ENCODE measurements at regions not wholly inside any gene's neighbourhood (a gene's known extent, or its start where the extent isn't known, plus 50 kb on each side); places are given as distances from the start of the nearest gene placed in this dataset.
"Not testable (repeated sequence)": the region's sequence is repeated elsewhere in the genome, so short reads cannot be mapped to it uniquely, and the experiment has no call there.

DNA sequence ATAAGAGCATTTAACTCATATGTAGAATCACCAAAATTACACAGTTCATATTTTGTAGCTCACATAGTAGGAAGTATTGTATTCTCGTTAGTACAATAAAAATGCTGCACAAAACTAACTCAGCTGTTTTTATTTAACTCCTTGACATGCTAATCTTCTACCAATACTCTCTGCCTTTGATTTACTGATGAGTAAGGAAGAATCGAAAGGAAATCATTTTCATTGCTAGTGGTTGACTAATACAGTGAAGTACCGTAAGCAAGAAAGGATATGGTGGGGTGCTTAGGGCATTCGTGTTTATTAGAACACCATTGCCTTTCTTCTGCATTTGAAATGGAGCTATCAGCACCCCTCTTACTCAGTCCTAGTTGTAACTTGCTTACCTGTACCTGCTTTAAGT is 1239.1 kb upstream of the TENM3 start:
- no peak for DNase-seq (ENCODE audit: low spot score)
- ATAC-seq, result no peak
- intact Hi-C loops (cut with DNase I), result no loop called here

DNA sequence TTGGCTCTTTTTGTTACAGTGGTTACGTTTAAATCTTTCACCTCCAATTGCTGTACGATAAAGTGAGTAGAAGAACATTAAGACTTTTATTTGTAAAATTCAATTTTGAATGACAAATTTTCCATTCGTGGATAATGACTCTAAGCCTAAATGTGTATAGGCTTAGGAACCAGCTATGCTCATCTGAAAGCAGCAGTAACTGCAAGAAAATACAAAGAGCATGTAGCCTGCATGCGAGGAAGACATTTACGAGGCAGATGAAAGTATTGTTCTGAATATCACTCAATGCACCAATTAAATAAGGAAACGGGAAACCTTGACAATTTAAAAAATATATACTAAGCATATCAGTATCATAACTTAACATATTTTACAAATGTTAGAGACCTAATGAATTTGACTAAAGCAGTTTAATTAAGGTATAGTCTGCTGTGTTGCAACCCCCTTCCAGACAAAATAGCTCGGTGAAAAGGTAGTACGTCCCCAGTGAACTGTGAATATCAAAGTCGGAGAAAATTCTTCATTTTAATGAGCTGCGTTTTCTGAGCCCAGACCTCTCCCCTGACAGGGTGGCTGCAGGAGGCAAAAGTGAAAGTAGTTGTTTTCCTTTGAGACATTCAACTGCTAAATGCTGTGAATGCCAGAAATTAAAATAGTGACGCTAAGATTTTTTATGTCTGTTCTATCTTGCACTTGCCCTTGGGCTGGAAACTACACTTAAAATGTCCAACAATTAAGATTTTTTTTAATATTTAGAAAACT is 1236.5 kb upstream of the TENM3 start:
- DNase-seq (ENCODE audit: low spot score), result no peak

DNA sequence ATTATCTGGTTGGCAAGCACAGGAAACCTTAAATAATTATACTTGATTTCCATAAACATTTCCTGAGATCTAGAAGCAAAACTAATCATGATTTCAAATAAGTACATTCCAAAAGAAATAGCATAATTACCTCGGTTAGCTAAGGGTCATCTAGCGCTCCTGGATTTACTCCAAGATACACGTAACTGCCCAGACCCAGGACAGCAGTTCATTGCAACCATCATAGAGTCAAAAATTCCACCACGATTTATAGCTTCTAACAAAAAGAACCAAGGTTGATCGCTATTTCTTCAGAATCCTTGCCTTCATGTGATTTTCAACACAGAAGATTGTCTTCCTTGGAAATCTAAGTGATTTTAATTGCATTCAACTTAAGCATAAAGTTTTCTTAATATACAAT is 1235.5 kb upstream of the TENM3 start:
- intact Hi-C loops (cut with DNase I), result no loop called here
- DNase-seq (ENCODE audit: low spot score) (no peak), ATAC-seq (no peak)

More for the DNA sequence above, 1236.5 kb upstream of the TENM3 start:
- intact Hi-C loops (cut with DNase I), result no loop called here
- peak; percentile 41 for ATAC-seq

DNA sequence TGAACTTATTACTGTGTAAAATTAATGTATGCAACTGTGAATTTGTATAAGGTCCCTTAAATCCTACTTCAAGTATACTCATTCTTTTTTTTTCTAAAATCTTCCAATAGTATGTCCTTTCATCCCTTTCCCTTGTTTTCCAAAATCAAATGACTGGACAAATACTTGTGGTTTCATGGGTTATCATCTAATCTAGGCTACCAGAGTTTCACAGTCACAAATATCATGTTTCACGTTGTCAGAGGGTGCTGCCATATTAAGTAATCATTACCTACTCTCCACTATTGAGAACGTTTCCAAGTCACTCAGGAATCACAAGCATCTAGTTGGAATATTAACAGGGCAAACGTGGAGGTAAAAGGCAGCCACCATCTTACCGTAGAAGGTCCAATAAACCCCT is 1235.0 kb upstream of the TENM3 start:
- ATAC-seq, result no peak
- intact Hi-C loops (cut with DNase I), result no loop called here
- no peak for DNase-seq (ENCODE audit: low spot score)

DNA sequence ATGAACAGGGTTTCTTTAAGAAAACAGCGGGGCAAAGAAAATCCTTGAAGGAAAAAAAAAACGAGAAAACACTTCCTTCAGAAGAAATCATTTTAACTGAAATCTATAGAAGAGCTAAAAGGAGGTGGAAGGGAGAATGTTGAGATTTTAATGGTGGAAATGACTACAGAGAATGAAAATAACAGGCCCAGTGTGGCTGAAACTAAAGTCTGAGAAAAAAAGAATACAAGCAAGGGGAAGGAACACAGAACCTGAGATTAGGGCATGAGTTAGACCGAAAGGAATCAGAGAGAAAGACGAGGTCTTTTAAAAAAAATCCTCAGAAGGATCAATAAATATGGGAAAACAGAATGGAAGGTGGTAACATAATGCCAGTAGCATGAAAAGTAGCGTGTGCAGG is 1230.0 kb upstream of the TENM3 start:
- ATAC-seq (no peak), DNase-seq (ENCODE audit: low spot score) (no peak)
- intact Hi-C loops (cut with DNase I), result no loop called here

DNA sequence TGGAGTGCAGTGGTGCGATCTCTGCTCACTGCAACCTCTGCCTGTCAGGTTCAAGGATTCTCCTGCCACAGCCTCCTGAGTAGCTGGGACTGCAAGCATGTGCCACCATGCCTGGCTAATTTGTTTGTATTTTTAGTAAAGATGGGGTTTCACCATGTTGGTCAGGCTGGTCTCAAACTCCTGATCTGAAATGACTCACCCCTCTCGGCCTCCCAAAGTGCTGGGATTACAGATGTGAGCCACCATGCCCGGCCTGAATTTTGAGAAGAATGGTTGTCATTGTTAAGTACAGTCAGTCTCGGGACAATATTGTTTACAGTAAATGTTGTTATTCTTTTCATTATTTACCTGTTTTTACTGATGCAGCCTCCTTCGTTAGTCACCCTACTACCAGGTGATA is 1226.2 kb upstream of the TENM3 start:
- no peak for ATAC-seq
- no peak for DNase-seq (ENCODE audit: low spot score)
- intact Hi-C loops (cut with DNase I), result no loop called here

DNA sequence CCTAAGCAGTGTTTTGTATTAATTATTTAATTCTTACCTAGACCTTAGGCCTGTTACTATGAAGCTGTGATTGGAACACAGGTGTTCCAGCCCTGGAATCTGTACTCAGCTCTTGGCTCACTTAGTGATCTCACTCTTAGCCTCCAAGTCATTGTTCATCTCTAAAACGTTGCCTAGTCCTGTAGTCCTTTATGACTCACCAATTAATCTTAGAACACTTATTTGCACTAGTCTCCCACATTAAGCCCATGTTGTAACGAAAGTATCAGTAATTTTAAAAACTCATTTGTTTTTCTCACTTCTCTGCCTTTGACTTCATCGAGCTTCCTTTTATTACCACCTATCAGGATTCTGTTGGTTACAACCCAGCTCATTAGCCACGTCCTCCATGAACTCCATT is 1224.7 kb upstream of the TENM3 start:
- ATAC-seq (no peak), DNase-seq (ENCODE audit: low spot score) (no peak)
- intact Hi-C loops (cut with DNase I), result no loop called here

DNA sequence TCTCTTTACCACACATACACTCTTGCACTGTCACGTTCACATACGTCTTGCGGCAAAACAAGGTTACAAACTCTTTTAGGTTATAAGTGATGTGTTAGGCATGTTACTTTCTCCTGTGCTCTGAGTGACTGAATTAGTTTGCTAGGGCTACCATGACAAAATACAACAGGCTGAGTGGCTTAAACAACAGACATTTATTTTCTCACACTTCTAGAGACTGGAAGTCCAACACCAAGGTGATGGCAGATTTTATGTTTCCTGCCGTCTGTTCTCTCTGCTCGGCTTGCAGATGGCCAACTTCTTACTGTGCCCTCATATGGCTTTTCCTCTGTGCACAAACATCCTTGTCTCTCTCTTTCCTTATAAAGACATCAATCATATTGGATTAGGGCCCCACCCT is 1224.3 kb upstream of the TENM3 start:
- ATAC-seq, result no peak
- intact Hi-C loops (cut with DNase I), result no loop called here
- no peak for DNase-seq (ENCODE audit: low spot score)

DNA sequence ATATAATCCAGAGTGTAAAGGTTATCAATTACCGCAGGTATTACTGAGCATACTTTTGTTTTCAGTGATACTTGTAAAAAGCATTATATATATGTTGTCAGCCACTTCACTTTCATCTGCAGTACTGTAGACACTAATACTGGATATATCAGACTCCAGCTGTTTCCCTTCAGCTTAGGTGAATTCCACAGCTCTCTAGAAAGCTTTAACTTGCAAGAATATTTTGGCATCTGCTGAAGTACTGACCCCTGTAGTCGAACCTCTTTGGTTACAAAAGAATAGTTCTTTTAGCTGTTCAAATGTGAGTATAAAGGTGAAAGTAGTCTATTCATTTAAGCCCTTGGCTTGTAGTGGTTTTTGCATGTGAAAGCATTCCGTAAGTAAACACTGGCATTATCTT is 1222.7 kb upstream of the TENM3 start:
- DNase-seq (ENCODE audit: low spot score) (no peak), ATAC-seq (no peak)
- intact Hi-C loops (cut with DNase I), result no loop called here

DNA sequence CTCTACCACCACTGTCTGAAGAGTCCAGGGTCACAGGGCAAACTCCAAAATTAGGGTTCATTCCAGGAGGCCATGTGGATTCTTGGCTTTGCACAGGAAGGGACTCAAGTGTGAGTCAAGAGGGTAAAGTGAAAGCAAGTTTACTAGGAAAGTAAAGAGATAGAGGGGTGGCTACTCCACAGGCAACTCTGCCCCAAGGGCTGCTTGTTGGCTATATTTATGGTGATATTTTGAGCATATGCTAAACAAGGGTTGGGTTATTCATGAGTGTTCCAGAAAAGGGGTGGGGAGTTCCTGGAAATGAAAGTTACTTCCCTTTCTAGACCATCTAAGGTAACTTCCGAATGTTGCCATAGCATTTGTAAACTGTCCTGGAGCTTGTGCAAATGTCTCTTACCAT is 1222.0 kb upstream of the TENM3 start:
- DNase-seq (ENCODE audit: low spot score), result no peak
- intact Hi-C loops (cut with DNase I), result no loop called here
- no peak for ATAC-seq

DNA sequence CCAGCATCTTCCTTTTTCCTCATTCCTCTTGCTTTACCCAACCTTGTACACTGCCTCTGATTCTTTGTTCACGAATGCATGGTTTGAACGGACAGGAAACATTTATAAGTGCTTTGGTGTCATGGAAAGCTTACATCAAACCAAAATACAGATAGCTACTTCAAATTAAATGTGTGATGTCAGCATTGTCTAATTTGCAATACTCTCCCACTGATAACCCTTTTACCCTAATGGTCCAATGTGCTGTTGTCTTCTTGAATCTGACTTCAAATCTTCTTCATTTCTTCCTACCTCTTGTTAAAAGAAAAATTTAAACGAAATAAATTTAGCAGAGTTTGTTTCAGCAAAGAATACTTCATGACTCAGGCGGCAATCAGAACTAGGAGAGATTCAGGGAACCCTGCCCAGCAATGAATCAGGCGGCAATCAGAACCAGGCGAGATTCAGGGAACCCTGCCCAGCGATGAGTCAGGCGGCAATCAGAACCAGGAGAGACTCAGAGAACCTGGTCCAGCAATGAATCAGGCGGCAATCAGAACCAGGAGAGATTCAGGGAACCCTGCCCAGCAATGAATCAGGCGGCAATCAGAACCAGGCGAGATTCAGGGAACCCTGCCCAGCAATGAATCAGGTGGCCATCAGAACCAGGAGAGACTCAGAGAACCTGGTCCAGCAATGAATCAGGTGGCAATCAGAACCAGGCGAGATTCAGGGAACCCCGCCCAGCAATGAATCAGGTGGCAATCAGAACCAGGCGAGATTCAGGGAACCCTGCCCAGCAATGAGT is 1212.9 kb upstream of the TENM3 start:
- intact Hi-C loops (cut with DNase I); ATAC-seq: not testable (repeated sequence)
- peak; percentile 75 for DNase-seq (ENCODE audit: low spot score)

DNA sequence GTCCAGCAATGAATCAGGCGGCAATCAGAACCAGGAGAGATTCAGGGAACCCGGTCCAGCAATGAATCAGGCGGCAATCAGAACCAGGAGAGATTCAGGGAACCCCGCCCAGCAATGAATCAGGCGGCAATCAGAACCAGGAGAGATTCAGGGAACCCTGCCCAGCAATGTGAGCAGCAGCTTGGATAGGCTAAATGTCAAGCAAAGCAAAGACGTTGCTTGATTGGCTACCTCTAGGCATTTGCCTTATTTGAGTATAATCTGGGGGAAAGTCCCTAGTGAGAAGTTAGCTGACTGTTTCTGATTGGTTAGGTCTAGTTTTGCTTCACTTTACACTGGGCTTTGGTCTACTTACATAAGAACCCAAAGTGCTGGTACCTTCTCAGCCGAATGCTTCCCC is 1212.2 kb upstream of the TENM3 start:
- DNase-seq (ENCODE audit: low spot score) (no peak), ATAC-seq (peak; percentile 39)
- intact Hi-C loops (cut with DNase I), result no loop called here

DNA sequence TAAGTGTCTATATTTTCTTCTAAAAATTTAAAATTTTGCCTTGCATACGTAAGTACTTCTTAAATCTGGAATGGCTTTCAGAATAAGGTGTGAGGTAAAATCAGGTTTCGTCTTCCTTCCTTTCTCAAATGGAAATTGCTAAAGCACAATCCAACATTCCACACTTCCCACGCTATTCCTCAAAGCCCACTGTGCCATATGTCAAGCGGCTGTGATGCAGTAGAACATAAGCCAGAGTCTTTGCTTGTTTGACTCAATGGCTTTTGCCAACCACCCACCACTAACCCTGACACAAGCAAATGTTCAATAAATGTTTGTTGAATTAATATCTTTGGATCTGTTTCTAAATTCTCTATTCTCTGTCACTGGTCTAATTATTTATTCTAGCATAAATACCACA is 1199.7 kb upstream of the TENM3 start:
- ATAC-seq, result no peak
- DNase-seq (ENCODE audit: low spot score), result no peak
- intact Hi-C loops (cut with DNase I), result no loop called here

DNA sequence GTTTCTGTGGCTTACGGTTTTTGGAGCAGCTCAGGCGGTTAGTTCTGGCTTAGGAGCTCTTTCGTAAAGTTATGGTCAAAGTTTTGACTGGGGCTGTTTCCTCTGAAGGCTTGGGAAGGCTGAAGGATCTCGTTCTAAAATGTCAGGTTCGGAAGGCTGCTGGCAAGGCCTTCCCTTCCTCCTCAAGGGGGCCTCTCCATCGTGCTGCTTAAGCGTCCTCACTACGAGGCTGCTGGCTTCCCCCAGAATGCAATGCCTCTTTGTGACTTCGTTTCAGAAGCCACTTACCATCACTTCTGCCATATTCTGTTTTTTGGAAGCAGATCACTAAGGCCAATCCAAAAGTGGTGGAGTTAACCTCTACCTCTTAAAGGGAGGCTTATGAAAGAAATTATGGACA is 1196.4 kb upstream of the TENM3 start:
- ATAC-seq, result no peak

DNA sequence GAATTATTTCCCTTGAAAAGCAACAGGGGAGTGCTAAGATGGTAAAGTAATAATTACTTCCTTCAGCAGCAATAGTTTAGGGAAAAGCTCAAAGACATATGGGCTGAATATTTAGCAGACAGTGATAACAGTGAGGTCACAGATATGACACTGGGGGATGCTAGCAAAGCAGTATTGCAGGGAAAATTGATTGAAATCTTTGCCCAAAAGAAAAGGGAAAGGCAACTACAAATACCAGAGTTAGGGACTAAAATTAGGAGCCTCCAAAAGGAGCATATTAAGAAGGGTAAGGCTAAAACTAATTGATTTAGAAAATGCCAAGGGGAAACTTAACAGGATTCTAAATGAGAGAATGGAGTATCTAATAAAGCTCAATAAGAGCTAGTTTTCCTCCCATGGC is 1191.3 kb upstream of the TENM3 start:
- intact Hi-C loops (cut with DNase I), result no loop called here
- DNase-seq (ENCODE audit: low spot score) (no peak), ATAC-seq (no peak)

More for the DNA sequence above, 1196.4 kb upstream of the TENM3 start:
- intact Hi-C loops (cut with DNase I), result no loop called here
- DNase-seq (ENCODE audit: low spot score), result no peak

DNA sequence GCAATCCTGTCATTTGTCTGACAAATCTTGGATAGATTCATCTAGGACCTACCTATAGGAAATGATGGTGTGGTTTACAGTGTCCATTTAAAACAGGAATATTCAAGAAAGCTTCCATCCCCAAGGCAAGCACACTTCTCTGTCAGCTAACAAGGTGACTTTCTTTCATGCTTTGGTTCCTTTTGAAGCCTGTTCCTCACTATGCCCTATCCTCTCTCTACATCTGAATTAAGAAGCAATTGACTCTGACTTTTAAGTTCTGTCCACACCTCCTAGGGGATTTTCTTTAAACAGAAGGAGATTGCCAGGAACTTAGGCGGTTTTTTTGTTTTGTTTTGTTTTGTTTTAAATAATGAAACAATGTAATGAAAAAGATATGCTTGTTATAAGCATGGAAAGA is 1181.4 kb upstream of the TENM3 start:
- intact Hi-C loops (cut with DNase I), result no loop called here
- DNase-seq (ENCODE audit: low spot score) (no peak), ATAC-seq (no peak)

DNA sequence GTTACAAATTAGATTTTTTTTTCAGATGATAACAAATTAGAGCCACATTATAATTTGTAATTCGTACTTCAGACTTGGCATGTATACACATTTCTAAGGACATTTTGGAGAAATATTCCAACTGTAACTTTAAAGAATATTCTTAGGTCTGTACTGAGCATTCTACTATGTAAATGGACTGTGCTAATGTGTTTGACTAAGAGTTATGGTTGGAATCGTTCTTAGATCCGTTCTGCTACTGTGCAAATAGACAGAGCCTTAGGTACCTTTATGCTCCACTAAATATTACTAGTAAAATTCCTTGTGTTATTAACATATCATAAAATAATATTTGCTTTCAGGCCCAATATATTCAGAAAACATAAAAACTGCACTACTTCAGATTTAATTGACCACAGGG is 1180.0 kb upstream of the TENM3 start:
- intact Hi-C loops (cut with DNase I), result no loop called here
- ATAC-seq, result no peak
- DNase-seq (ENCODE audit: low spot score), result no peak

DNA sequence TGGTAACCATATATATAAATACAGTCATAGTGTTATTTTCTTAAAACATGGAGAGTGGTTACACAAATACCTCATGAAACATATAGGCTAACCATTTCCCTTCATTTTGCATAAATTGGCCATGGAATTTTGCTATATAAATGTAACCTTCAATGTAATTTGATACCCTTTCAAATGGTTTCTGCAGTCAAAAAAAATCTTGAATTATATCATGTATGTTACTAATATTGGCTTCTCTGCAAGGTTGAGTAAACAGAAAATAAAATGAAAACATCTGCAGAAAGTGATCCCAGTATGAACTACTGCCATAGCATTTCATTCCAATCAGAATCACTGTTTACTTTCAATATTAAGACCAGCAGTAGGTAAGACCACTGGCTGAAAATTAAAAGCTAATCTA is 1165.9 kb upstream of the TENM3 start:
- intact Hi-C loops (cut with DNase I), result no loop called here
- ATAC-seq, result no peak
- no peak for DNase-seq (ENCODE audit: low spot score)

DNA sequence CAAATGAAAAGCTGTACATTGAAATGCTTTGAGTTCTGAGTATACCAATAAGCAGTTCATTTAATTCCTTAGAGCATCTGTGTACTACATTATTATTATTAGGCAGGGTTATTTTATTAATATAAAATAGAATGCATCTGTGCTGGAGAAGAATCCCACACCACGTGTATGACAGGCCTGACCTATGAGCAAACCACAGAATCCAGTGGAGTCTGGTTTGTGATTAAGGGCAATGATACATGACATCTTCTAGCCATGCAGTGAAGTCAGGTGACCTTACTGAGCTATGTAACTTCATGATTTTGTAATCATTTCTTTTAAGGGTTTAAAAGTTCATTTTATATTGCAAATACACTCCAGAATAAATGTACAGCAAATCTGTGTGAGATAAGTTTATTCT is 1165.0 kb upstream of the TENM3 start:
- intact Hi-C loops (cut with DNase I), result no loop called here
- ATAC-seq (no peak), DNase-seq (ENCODE audit: low spot score) (no peak)

DNA sequence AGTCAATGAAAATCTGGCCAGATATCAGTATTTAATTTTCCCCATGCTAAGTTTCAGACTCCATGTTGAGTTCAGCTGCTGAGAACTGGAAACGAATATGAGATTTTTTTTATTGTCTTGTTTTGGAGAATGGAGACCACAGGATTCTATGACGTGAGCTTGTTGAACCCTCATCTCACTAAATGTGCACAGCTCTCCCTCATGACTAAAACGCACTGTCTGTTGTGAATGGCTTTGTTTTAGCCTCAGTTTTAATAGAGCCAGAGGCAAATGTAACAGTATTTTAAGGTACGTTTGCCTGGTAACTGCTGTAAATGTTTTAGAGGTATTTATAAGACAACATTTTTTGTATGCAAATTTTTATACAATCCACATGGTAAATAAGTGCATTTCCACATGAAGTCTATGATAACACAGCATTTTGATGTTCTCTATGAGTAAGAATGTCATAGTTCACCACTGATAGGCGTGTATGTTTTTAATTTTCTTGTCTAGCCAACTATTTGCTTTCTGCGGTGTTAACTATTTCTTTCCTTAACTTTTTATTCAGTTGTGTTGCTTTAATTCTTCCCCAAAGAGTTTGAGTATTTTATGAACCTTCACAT is 1159.3 kb upstream of the TENM3 start:
- no peak for ATAC-seq
- intact Hi-C loops (cut with DNase I), result no loop called here
- DNase-seq (ENCODE audit: low spot score), result no peak
